Liver (tissue), 3 donors: ENCODE measurements at regions not wholly inside any gene's neighbourhood (a gene's known extent, or its start where the extent isn't known, plus 50 kb on each side); places are given as distances from the start of the nearest gene placed in this dataset.

Experiments
- FOXA1 ChIP-seq: IDR thresholded peaks from 2 replicates; pipeline ENCODE4 v1.6.1; 2016; ENCODE audit warnings: antibody characterized with exemption
- HNF4G ChIP-seq: IDR thresholded peaks from 2 replicates; pipeline ENCODE4 v1.6.1; 2016; ENCODE audit warnings: antibody characterized with exemption
- MAX ChIP-seq: IDR thresholded peaks from 2 replicates; pipeline ENCODE4 v1.6.1; 2016; ENCODE audit warnings: antibody characterized with exemption
- REST ChIP-seq: IDR thresholded peaks from 2 replicates; pipeline ENCODE4 v1.6.1; 2016; ENCODE audit warnings: antibody characterized with exemption, mild to moderate bottlenecking
- SP1 ChIP-seq: IDR thresholded peaks from 2 replicates; pipeline ENCODE4 v1.6.1; 2018; ENCODE audit warnings: antibody characterized with exemption, mild to moderate bottlenecking
- TF ChIP-seq, protein P1 (sequence below): fragments of 150-350 bp; IDR thresholded peaks from 2 replicates; pipeline ENCODE4 v1.5.1; 2017; ENCODE audit warnings: improper control_type of control experiment, low read depth, low read length; ENCODE audit not compliant: missing input control
- donor health status: healthy.
- donor health status: healthy.

DNA sequence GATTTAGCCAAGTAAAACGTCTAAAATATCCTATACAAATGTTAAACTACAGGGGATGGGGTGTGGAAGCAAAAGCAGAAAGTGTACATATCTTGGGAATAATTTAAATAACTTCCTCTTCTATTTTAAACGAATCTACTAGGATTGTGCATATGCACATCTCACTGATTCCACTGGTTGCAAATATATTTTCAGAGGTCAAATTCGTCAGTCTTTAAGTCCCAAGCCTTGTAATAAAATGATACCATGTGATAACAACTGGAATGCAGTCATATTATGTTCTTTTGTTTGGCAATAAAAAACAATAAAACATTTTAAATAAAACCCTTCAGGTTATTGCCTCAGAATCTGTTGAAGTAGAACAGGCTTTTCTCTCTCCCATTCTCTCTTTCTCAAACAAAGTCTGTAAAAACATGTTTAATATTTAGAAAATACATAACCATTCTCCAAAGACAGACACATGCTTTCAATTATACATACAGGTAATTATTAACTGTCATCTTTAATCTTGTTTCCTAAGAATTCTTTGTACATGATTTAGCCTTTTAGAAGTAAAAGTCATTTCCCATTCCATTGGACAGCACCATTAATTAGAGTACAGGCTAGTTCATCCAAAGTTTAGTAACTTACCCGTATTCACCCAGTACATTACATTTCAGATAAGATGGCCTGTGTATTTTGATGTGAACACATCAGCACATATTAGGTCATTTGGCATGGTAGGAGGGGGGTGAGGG lies 421.1 kb downstream of the PCDH7 start:
- TF ChIP-seq HNF4G (no peak), SP1 (no peak), REST (no peak), MAX (no peak), FOXA1 (no peak)
- TF ChIP-seq, protein P1, sequence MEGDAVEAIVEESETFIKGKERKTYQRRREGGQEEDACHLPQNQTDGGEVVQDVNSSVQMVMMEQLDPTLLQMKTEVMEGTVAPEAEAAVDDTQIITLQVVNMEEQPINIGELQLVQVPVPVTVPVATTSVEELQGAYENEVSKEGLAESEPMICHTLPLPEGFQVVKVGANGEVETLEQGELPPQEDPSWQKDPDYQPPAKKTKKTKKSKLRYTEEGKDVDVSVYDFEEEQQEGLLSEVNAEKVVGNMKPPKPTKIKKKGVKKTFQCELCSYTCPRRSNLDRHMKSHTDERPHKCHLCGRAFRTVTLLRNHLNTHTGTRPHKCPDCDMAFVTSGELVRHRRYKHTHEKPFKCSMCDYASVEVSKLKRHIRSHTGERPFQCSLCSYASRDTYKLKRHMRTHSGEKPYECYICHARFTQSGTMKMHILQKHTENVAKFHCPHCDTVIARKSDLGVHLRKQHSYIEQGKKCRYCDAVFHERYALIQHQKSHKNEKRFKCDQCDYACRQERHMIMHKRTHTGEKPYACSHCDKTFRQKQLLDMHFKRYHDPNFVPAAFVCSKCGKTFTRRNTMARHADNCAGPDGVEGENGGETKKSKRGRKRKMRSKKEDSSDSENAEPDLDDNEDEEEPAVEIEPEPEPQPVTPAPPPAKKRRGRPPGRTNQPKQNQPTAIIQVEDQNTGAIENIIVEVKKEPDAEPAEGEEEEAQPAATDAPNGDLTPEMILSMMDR, result no peak
